GM21423 (cell line): ENCODE measurements at regions not wholly inside any gene's neighbourhood (a gene's known extent, or its start where the extent isn't known, plus 50 kb on each side); places are given as distances from the start of the nearest gene placed in this dataset.
"Not testable (repeated sequence)": the region's sequence is repeated elsewhere in the genome, so short reads cannot be mapped to it uniquely, and the experiment has no call there.

ENCODE experiments used
- ATAC-seq: cut with Tn5 transposase; IDR thresholded peaks from one replicate; pipeline ENCODE4 v1.9.1; 2021; ENCODE audit warnings: mild to moderate bottlenecking, moderate library complexity; ENCODE audit not compliant: unreplicated experiment

- ATAC-seq, result no peak
Observed at GRCh38 chr7:67463983-67464382, 467.4 kb downstream of the TYW1 start.

- no peak for ATAC-seq
Observed at GRCh38 chr7:67466109-67466508, 469.5 kb downstream of the TYW1 start.

- no peak for ATAC-seq
Observed at GRCh38 chr7:67470256-67470751, 473.7 kb downstream of the TYW1 start.

- ATAC-seq, result no peak
Observed at GRCh38 chr7:67475293-67475692, 478.7 kb downstream of the TYW1 start.

GRCh38 chr7:67478066-67478465, 481.4 kb downstream of the TYW1 start:
- ATAC-seq, result no peak

GRCh38 chr7:67484244-67484751, 487.7 kb downstream of the TYW1 start:
- no peak for ATAC-seq

- no peak for ATAC-seq
Observed at GRCh38 chr7:67486401-67486800, 489.8 kb downstream of the TYW1 start.

- no peak for ATAC-seq
Observed at GRCh38 chr7:67487316-67487715, 490.7 kb downstream of the TYW1 start.

- ATAC-seq, result no peak
Observed at GRCh38 chr7:67489881-67490280, 493.2 kb downstream of the TYW1 start.

- ATAC-seq, result no peak
Observed at GRCh38 chr7:67493366-67493765, 496.7 kb downstream of the TYW1 start.

- no peak for ATAC-seq
Observed at GRCh38 chr7:67496589-67496988, 500.0 kb downstream of the TYW1 start.

- ATAC-seq, result not testable (repeated sequence)
Observed at GRCh38 chr7:67497914-67498313, 501.3 kb downstream of the TYW1 start.

GRCh38 chr7:67502929-67503328, 506.3 kb downstream of the TYW1 start:
- no peak for ATAC-seq

GRCh38 chr7:67505449-67505848, 508.8 kb downstream of the TYW1 start:
- no peak for ATAC-seq

- no peak for ATAC-seq
Observed at GRCh38 chr7:67512481-67512880, 515.8 kb downstream of the TYW1 start.

GRCh38 chr7:67518580-67518979, 521.9 kb downstream of the TYW1 start:
- no peak for ATAC-seq

- ATAC-seq, result no peak
Observed at GRCh38 chr7:67519171-67519570, 522.5 kb downstream of the TYW1 start.

GRCh38 chr7:67522504-67522903, 525.9 kb downstream of the TYW1 start:
- no peak for ATAC-seq

GRCh38 chr7:67523713-67524112, 527.1 kb downstream of the TYW1 start:
- ATAC-seq, result no peak

- ATAC-seq, result no peak
Observed at GRCh38 chr7:67525588-67525987, 529.0 kb downstream of the TYW1 start.

GRCh38 chr7:67535241-67535989, 538.8 kb downstream of the TYW1 start:
- no peak for ATAC-seq

- no peak for ATAC-seq
Observed at GRCh38 chr7:67542916-67543315, 546.3 kb downstream of the TYW1 start.
